Natural killer cell (primary cell): ENCODE measurements at regions not wholly inside any gene's neighbourhood (a gene's known extent, or its start where the extent isn't known, plus 50 kb on each side); places are given as distances from the start of the nearest gene placed in this dataset.

ENCODE experiments used
- ATAC-seq, 3 donors: fragments of 150-1000 bp in 2 of 3; fragments of 200-7000 bp in 1 of 3; cut with Tn5 transposase; 1 replicate in 1 of 3; 2 replicates in 2 of 3; pipeline ENCODE4 v1.10.0; 2021; ENCODE audit warnings: mild to moderate bottlenecking in 2 of 3, moderate library complexity in 2 of 3
- DNase-seq, 2 donors: peaks; one replicate each; pipeline versions ENCODE4 v3.0.0 to v3.0.0-alpha.2; 2013 to 2021; ENCODE audit warnings: mixed read lengths in 1 of 2
- H3K27ac ChIP-seq: one replicate; pipeline ENCODE4 v1.5.1; 2013; ENCODE audit warnings: mild to moderate bottlenecking, low read length
- H3K27me3 ChIP-seq: one replicate; pipeline ENCODE4 v1.6.1; 2013; ENCODE audit warnings: low read length; ENCODE audit not compliant: control insufficient read depth, insufficient read depth
- H3K36me3 ChIP-seq: one replicate; pipeline ENCODE4 v1.6.1; 2013; ENCODE audit warnings: low read length; ENCODE audit not compliant: control insufficient read depth, insufficient read depth
- H3K4me1 ChIP-seq: one replicate; pipeline ENCODE4 v1.6.1; 2013; ENCODE audit warnings: low read length; ENCODE audit not compliant: control insufficient read depth, insufficient read depth
- H3K4me3 ChIP-seq: one replicate; pipeline ENCODE4 v1.5.1; 2013; ENCODE audit warnings: low read length
- H3K9me3 ChIP-seq: one replicate; pipeline ENCODE4 v1.6.1; 2013; ENCODE audit warnings: low read length; ENCODE audit not compliant: control insufficient read depth, insufficient read depth
- H3K27ac Mint-ChIP-seq, 2 donors: one replicate each; pipeline ENCODE4 v1.8.0; 2022; ENCODE audit warnings: mild to moderate bottlenecking in 2 of 2, mixed read lengths in 2 of 2, moderate library complexity in 1 of 2
- H3K27me3 Mint-ChIP-seq, 2 donors: one replicate each; pipeline ENCODE4 v1.8.0; 2022; ENCODE audit warnings: low read depth in 2 of 2, mixed read lengths in 2 of 2
- H3K36me3 Mint-ChIP-seq: one replicate; pipeline ENCODE4 v1.8.0; 2022; ENCODE audit warnings: mixed read lengths
- H3K4me1 Mint-ChIP-seq, 2 donors: one replicate each; pipeline ENCODE4 v1.8.0; 2022; ENCODE audit warnings: mixed read lengths in 2 of 2
- H3K4me3 Mint-ChIP-seq: one replicate; pipeline ENCODE4 v1.8.0; 2022; ENCODE audit warnings: mild to moderate bottlenecking, moderate library complexity, mixed read lengths
- H3K9me3 Mint-ChIP-seq, 2 donors: one replicate each; pipeline ENCODE4 v1.8.0; 2022; ENCODE audit warnings: mixed read lengths in 2 of 2
- CTCF ChIP-seq: fragments of 200-600 bp; IDR thresholded peaks from one replicate; pipeline ENCODE4 v1.8.0; 2022; ENCODE audit warnings: antibody characterized with exemption
- WGBS: methylation state at CpG from one replicate; pipeline ENCODE4 v1.1.7; 2013; ENCODE audit warnings: missing lambda C conversion rate; ENCODE audit not compliant: insufficient coverage; 5-methylcytosine and 5-hydroxymethylcytosine counted together
- intact Hi-C: fragments of 100-400 bp; cut with micrococcal nuclease; formaldehyde crosslinking; loops from one replicate; pipeline ENCODE4 v1.14.2; 2022

- H3K4me1 Mint-ChIP-seq = no peaks in the 10 kb centered on the region
- no peak overlapping the region for H3K27ac Mint-ChIP-seq
- no peaks in the 10 kb centered on the region for H3K9me3 Mint-ChIP-seq
- Histone ChIP-seq H3K36me3 (no peaks in the 10 kb centered on the region), H3K4me3 (no peak overlapping the region), H3K27me3 (no peaks in the 10 kb centered on the region), H3K4me1 (no peaks in the 10 kb centered on the region), H3K27ac (no peak overlapping the region), H3K9me3 (no peaks in the 10 kb centered on the region)
- no peak for DNase-seq
- intact Hi-C loops = no loop called here
- H3K36me3 Mint-ChIP-seq = no peaks in the 10 kb centered on the region
- no peak overlapping the region for H3K4me3 Mint-ChIP-seq
- ATAC-seq = no peak
- H3K27me3 Mint-ChIP-seq = peaks cover 0 to 5% of the 10 kb centered on the region in 2 donors
- no peak for TF ChIP-seq CTCF
These were observed 213.7 kb upstream of the SGK1 start for GRCh38 chr6:134531611-134532010.

- WGBS = 100% methylated on average over 2 of the region's 2 CpGs
- ATAC-seq = no peak
- Histone ChIP-seq H3K36me3 (no peaks in the 10 kb centered on the region), H3K27me3 (no peaks in the 10 kb centered on the region), H3K9me3 (no peaks in the 10 kb centered on the region), H3K27ac (no peak overlapping the region), H3K4me3 (no peak overlapping the region), H3K4me1 (no peaks in the 10 kb centered on the region)
- Mint-ChIP-seq H3K36me3 (no peaks in the 10 kb centered on the region), H3K27me3 (peaks cover 0 to 5% of the 10 kb centered on the region in 2 donors), H3K4me1 (no peaks in the 10 kb centered on the region), H3K9me3 (no peaks in the 10 kb centered on the region), H3K4me3 (no peak overlapping the region), H3K27ac (no peak overlapping the region)
- intact Hi-C loops = no loop called here
- TF ChIP-seq CTCF = no peak
- no peak for DNase-seq
These were observed 213.3 kb upstream of the SGK1 start for GRCh38 chr6:134531188-134531551.

GRCh38 chr6:134529921-134530320, 212.0 kb upstream of the SGK1 start:
- H3K27ac Mint-ChIP-seq = no peak overlapping the region
- peak in 1 of 3 donors; percentile 39 for ATAC-seq
- peak in 1 of 2 donors; percentile 68 for DNase-seq
- no peaks in the 10 kb centered on the region for H3K36me3 Mint-ChIP-seq
- H3K27me3 ChIP-seq = no peaks in the 10 kb centered on the region
- 27% methylated on average over 3 of the region's 4 CpGs for WGBS
- no peaks in the 10 kb centered on the region for H3K9me3 Mint-ChIP-seq
- H3K4me1 Mint-ChIP-seq = no peaks in the 10 kb centered on the region
- no peak overlapping the region for H3K4me3 Mint-ChIP-seq
- H3K27me3 Mint-ChIP-seq = peaks cover 0 to 9% of the 10 kb centered on the region in 2 donors
- H3K4me1 ChIP-seq = no peaks in the 10 kb centered on the region
- H3K4me3 ChIP-seq = no peak overlapping the region
- TF ChIP-seq CTCF = no peak
- intact Hi-C loops = no loop called here
- H3K36me3 ChIP-seq = no peaks in the 10 kb centered on the region
- H3K9me3 ChIP-seq = no peaks in the 10 kb centered on the region
- H3K27ac ChIP-seq = no peak overlapping the region

GRCh38 chr6:134529305-134529704, 211.4 kb upstream of the SGK1 start:
- H3K27ac ChIP-seq = no peak overlapping the region
- no peak overlapping the region for H3K4me3 Mint-ChIP-seq
- H3K4me3 ChIP-seq = no peak overlapping the region
- no peaks in the 10 kb centered on the region for H3K4me1 Mint-ChIP-seq
- H3K36me3 Mint-ChIP-seq = no peaks in the 10 kb centered on the region
- no peak for ATAC-seq
- no peaks in the 10 kb centered on the region for H3K9me3 Mint-ChIP-seq
- DNase-seq = no peak
- intact Hi-C loops = no loop called here
- H3K4me1 ChIP-seq = no peaks in the 10 kb centered on the region
- H3K27me3 Mint-ChIP-seq = peaks cover 0 to 9% of the 10 kb centered on the region in 2 donors
- no peaks in the 10 kb centered on the region for H3K27me3 ChIP-seq
- no peak overlapping the region for H3K27ac Mint-ChIP-seq
- H3K9me3 ChIP-seq = no peaks in the 10 kb centered on the region
- no peaks in the 10 kb centered on the region for H3K36me3 ChIP-seq
- TF ChIP-seq CTCF = no peak
